ENCODE measurements at regions not wholly inside any gene's neighbourhood (a gene's known extent, or its start where the extent isn't known, plus 50 kb on each side); places are given as distances from the start of the nearest gene placed in this dataset.

- no peak for TF ChIP-seq CTCF (IDR thresholded peaks at IDR 0.05)
- TF ChIP-seq MEF2A (IDR thresholded peaks at IDR 0.05; ENCODE audit: borderline replicate concordance, low read depth) = no peak
- no peak for TF ChIP-seq PBX3 (IDR thresholded peaks at IDR 0.05)
- no peak for TF ChIP-seq RFX5 (IDR thresholded peaks at IDR 0.05; ENCODE audit: low read length)
- no peak for TF ChIP-seq POLR2AphosphoS5 (IDR thresholded peaks at IDR 0.05; ENCODE audit: low read depth, low read length)
- TF ChIP-seq USF2 (IDR thresholded peaks at IDR 0.05; ENCODE audit: borderline replicate concordance, low read depth, low read length) = no peak
- no peak; the same call in 1 of the 2 replicates for TF ChIP-seq SMC3 (IDR thresholded peaks at IDR 0.05; ENCODE audit: low read depth, low read length)
Measured at GRCh38 chr10:121070275-121071070, 219.3 kb downstream of the WDR11 start.

Measured in SK-N-SH (cell line).